DOHH2 (cell line): ENCODE measurements at regions not wholly inside any gene's neighbourhood (a gene's known extent, or its start where the extent isn't known, plus 50 kb on each side); places are given as distances from the start of the nearest gene placed in this dataset.
A peak's percentile ranks its signal among the peaks of the same experiment; 100 is the strongest.

Experiments
- H3F3A ChIP-seq: fragments of 200-600 bp; sonication (generic), shearing (Covaris generic); 2 replicates; pipeline ENCODE4 v1.6.0; 2016; ENCODE audit warnings: antibody characterized with exemption, mild to moderate bottlenecking; ENCODE audit not compliant: control insufficient read depth, insufficient read depth
- H3K27ac ChIP-seq: fragments of 200-600 bp; sonication (generic); 2 replicates; pipeline ENCODE4 v1.5.1; 2014; ENCODE audit warnings: low read depth, mild to moderate bottlenecking, low read length, moderate library complexity
- H3K27me3 ChIP-seq: fragments of 200-600 bp; sonication (generic); 2 replicates; pipeline ENCODE4 v1.6.1; 2014; ENCODE audit warnings: mild to moderate bottlenecking, low read length, mixed read lengths; ENCODE audit not compliant: control insufficient read depth
- H3K36me3 ChIP-seq: fragments of 200-600 bp; sonication (generic); 2 replicates; pipeline ENCODE4 v1.6.1; 2014; ENCODE audit warnings: mild to moderate bottlenecking, low read length, moderate library complexity, mixed read lengths; ENCODE audit not compliant: control insufficient read depth
- H3K4me1 ChIP-seq: fragments of 200-600 bp; sonication (generic); 2 replicates; pipeline ENCODE4 v1.6.1; 2014; ENCODE audit warnings: mild to moderate bottlenecking, low read length, mixed read lengths; ENCODE audit not compliant: control insufficient read depth
- H3K4me2 ChIP-seq: fragments of 200-600 bp; sonication (generic); 2 replicates; pipeline ENCODE4 v1.6.0; 2014; ENCODE audit warnings: mild to moderate bottlenecking, low read length, moderate library complexity
- H3K4me3 ChIP-seq: fragments of 200-600 bp; sonication (generic); 2 replicates; pipeline ENCODE4 v1.5.1; 2014; ENCODE audit warnings: mild to moderate bottlenecking, low read length, mixed read lengths
- H3K79me2 ChIP-seq: fragments of 200-600 bp; sonication (generic); 2 replicates; pipeline ENCODE4 v1.6.1; 2014; ENCODE audit warnings: mild to moderate bottlenecking, low read length, mixed read lengths; ENCODE audit not compliant: control insufficient read depth
- H3K9me2 ChIP-seq: fragments of 200-600 bp; sonication (generic); replicated peaks from 2 replicates; pipeline ENCODE4 v1.6.1; 2014; ENCODE audit warnings: mild to moderate bottlenecking, low read length, mixed read lengths; ENCODE audit not compliant: control insufficient read depth
- H3K9me3 ChIP-seq: fragments of 200-600 bp; sonication (generic); 2 replicates; pipeline ENCODE4 v1.6.1; 2014; ENCODE audit warnings: antibody characterized with exemption, low read length, mixed read lengths; ENCODE audit not compliant: control insufficient read depth, insufficient read depth
- H4K20me1 ChIP-seq: fragments of 200-600 bp; sonication (generic); 2 replicates; pipeline ENCODE4 v1.6.0; 2014; ENCODE audit warnings: low read depth, mild to moderate bottlenecking, antibody characterized with exemption, low read length, moderate library complexity; ENCODE audit not compliant: control insufficient read depth, insufficient read depth
- CTCF ChIP-seq: fragments of 200-600 bp; sonication (generic); IDR thresholded peaks from one replicate; pipeline ENCODE4 v1.5.1; 2014; ENCODE audit warnings: antibody characterized with exemption, mild to moderate bottlenecking, low read depth, low read length; ENCODE audit not compliant: poor library complexity, severe bottlenecking
- EZH2phosphoT487 ChIP-seq: fragments of 200-600 bp; sonication (generic); IDR thresholded peaks from 2 replicates; pipeline ENCODE4 v1.6.1; 2017; ENCODE audit warnings: borderline replicate concordance, mild to moderate bottlenecking, antibody characterized with exemption, low read length, moderate library complexity, mixed read lengths

DNA sequence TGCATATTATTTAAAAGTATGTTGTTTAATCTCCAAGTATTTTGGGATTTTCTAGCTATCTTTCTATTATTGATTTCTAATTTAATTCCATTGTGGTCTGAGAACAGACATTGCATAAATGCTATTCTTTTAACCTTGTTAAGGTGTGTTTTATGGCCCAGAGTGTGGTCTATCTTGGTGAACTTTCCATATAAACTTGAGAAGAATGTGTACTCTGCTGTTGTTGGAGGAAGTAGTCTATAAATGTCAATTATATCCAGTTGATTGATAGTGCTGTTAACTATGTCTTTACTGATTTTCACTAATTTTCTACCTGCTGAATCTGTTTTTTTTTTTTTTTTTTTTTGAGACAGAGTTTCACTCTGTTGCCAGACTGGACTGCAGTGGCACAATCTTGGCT is 180.9 kb downstream of the ZNF621 start:
- no peaks in the 10 kb centered on the region; the same call in 1 of the 2 replicates for H3K9me3 ChIP-seq
- H3K9me2 ChIP-seq = no peaks in the 10 kb centered on the region
- H3K4me2 ChIP-seq = no peak overlapping the region
- no peaks in the 10 kb centered on the region for H4K20me1 ChIP-seq
- no peaks in the 10 kb centered on the region for H3K27me3 ChIP-seq
- no peak overlapping the region for H3K27ac ChIP-seq
- no peaks in the 10 kb centered on the region for H3K79me2 ChIP-seq
- H3F3A ChIP-seq = no peaks in the 10 kb centered on the region
- TF ChIP-seq CTCF = no peak
- no peak for TF ChIP-seq EZH2phosphoT487
- H3K4me3 ChIP-seq = no peak overlapping the region
- no peaks in the 10 kb centered on the region for H3K36me3 ChIP-seq
- H3K4me1 ChIP-seq = no peaks in the 10 kb centered on the region

DNA sequence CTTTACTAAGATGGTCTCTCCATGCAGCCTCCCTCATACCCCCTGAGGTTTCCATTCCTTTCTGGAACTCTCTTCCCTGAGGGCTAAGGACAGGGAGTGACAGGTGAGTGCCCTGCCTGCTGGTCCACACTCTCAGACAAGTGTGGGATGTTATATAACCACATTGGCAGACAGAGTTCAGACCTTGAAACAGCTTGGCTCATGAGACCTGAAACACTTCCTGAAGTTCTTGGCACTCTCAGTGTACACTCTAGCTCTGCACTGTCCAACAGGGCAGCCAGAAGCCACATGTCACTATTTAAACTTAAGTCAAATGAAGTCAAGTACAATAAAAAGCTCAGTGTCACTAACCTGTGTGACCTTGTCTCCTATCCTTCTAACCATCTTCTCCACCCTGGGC is 188.5 kb downstream of the ZNF621 start:
- Histone ChIP-seq H3F3A (no peaks in the 10 kb centered on the region), H3K27ac (no peak overlapping the region)

DNA sequence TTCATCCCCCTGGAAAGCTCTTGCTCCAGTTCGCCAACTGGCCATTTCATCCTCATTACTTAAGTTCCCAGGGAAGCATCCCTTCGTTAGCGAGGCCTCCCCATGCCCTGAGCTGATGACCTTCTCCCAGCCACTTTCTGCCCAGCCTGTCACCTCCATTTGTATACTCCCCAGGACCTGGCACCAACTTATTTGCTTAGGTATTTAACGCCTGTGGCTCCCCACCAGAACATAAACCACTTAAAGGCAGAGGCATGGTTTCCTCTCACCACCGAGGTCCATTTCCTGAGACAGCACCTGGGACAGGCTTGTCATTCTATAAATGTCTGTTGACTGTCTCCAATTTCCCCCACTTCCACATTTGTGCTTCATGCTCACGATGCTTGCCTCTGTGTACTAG is 189.0 kb downstream of the ZNF621 start:
- no peaks in the 10 kb centered on the region for H3K36me3 ChIP-seq
- H3K9me3 ChIP-seq = no peaks in the 10 kb centered on the region
- no peaks in the 10 kb centered on the region for H3K79me2 ChIP-seq
- TF ChIP-seq EZH2phosphoT487 (no peak), CTCF (no peak)
- H3K27me3 ChIP-seq = no peaks in the 10 kb centered on the region
- no peak overlapping the region for H3K27ac ChIP-seq
- H3K4me1 ChIP-seq = peaks cover 39% of the 10 kb centered on the region
- H3F3A ChIP-seq = no peaks in the 10 kb centered on the region
- H3K4me2 ChIP-seq = peak overlapping the region; percentile 13
- H3K9me2 ChIP-seq = no peaks in the 10 kb centered on the region
- H4K20me1 ChIP-seq = no peaks in the 10 kb centered on the region
- no peak overlapping the region for H3K4me3 ChIP-seq

More for the DNA sequence above, 188.5 kb downstream of the ZNF621 start:
- Histone ChIP-seq H4K20me1 (no peaks in the 10 kb centered on the region), H3K9me2 (no peaks in the 10 kb centered on the region), H3K4me1 (peaks cover 34% of the 10 kb centered on the region), H3K4me3 (no peak overlapping the region), H3K4me2 (no peak overlapping the region), H3K27me3 (no peaks in the 10 kb centered on the region), H3K36me3 (no peaks in the 10 kb centered on the region), H3K9me3 (no peaks in the 10 kb centered on the region), H3K79me2 (no peaks in the 10 kb centered on the region)
- TF ChIP-seq EZH2phosphoT487 = no peak
- TF ChIP-seq CTCF = no peak
